Umbilical cord (tissue), 1 donor: ENCODE measurements at regions not wholly inside any gene's neighbourhood (a gene's known extent, or its start where the extent isn't known, plus 50 kb on each side); places are given as distances from the start of the nearest gene placed in this dataset.

Experiments
- DNase-seq: peaks from one replicate; pipeline ENCODE4 v3.0.0-alpha.2; 2015; ENCODE audit warnings: low spot score

- no peak for DNase-seq
Observed at GRCh38 chr6:147029923-147030322, 174.3 kb upstream of the STXBP5 start.

- no peak for DNase-seq
Observed at GRCh38 chr6:147033267-147033666, 170.9 kb upstream of the STXBP5 start.

- no peak for DNase-seq
Observed at GRCh38 chr6:147035886-147036285, 168.3 kb upstream of the STXBP5 start.

- DNase-seq = no peak
Observed at GRCh38 chr6:147037881-147038280, 166.3 kb upstream of the STXBP5 start.

- peak; percentile 88 for DNase-seq
Observed at GRCh38 chr6:147040121-147040910, 163.9 kb upstream of the STXBP5 start.

GRCh38 chr6:147042679-147043078, 161.5 kb upstream of the STXBP5 start:
- no peak for DNase-seq

GRCh38 chr6:147043994-147044477, 160.2 kb upstream of the STXBP5 start:
- DNase-seq = no peak

- peak; percentile 6 for DNase-seq
Observed at GRCh38 chr6:147046141-147046877, 157.9 kb upstream of the STXBP5 start.

- no peak for DNase-seq
Observed at GRCh38 chr6:147048930-147049329, 155.3 kb upstream of the STXBP5 start.

GRCh38 chr6:147053311-147053921, 150.8 kb upstream of the STXBP5 start:
- DNase-seq = no peak

GRCh38 chr6:147054158-147054557, 150.1 kb upstream of the STXBP5 start:
- DNase-seq = no peak

GRCh38 chr6:147054871-147055270, 149.3 kb upstream of the STXBP5 start:
- no peak for DNase-seq

- DNase-seq = no peak
Observed at GRCh38 chr6:147055821-147056392, 148.3 kb upstream of the STXBP5 start.

- DNase-seq = no peak
Observed at GRCh38 chr6:147057188-147057587, 147.0 kb upstream of the STXBP5 start.

- DNase-seq = no peak
Observed at GRCh38 chr6:147057705-147058342, 146.4 kb upstream of the STXBP5 start.

- no peak for DNase-seq
Observed at GRCh38 chr6:147058786-147059385, 145.3 kb upstream of the STXBP5 start.

- DNase-seq = no peak
Observed at GRCh38 chr6:147060636-147061035, 143.6 kb upstream of the STXBP5 start.

- no peak for DNase-seq
Observed at GRCh38 chr6:147061252-147061651, 143.0 kb upstream of the STXBP5 start.

- no peak for DNase-seq
Observed at GRCh38 chr6:147063469-147064031, 140.7 kb upstream of the STXBP5 start.

- no peak for DNase-seq
Observed at GRCh38 chr6:147065786-147066185, 138.4 kb upstream of the STXBP5 start.

GRCh38 chr6:147067184-147067583, 137.0 kb upstream of the STXBP5 start:
- no peak for DNase-seq
